CD4-positive, alpha-beta T cell (primary cell): ENCODE measurements at regions not wholly inside any gene's neighbourhood (a gene's known extent, or its start where the extent isn't known, plus 50 kb on each side); places are given as distances from the start of the nearest gene placed in this dataset.
A peak's percentile ranks its signal among the peaks of the same experiment; 100 is the strongest.
"Not testable (repeated sequence)": the region's sequence is repeated elsewhere in the genome, so short reads cannot be mapped to it uniquely, and the experiment has no call there.

ENCODE experiments used
- ATAC-seq: fragments of 200-7000 bp; cut with Tn5 transposase; one replicate; pipeline ENCODE4 v1.10.0; 2022; ENCODE audit warnings: mild to moderate bottlenecking; ENCODE audit not compliant: poor library complexity
- CTCF ChIA-PET: fragments of 350-600 bp; sonication (Branson Sonifier 250); formaldehyde crosslinking; loops from one replicate; lab custom pipeline; 2021; ENCODE audit warnings: antibody characterized with exemption, inconsistent platforms; lab: Charles Lee
- POLR2A ChIA-PET: fragments of 350-600 bp; sonication (Branson Sonifier 250); formaldehyde crosslinking; loops from one replicate; lab custom pipeline; 2021; ENCODE audit warnings: antibody characterized with exemption, inconsistent platforms; lab: Charles Lee
- DNase-seq, 14 experiments: peaks; one replicate each; pipeline ENCODE4 v3.0.0-alpha.2; 2013 to 2020; ENCODE audit warnings: mixed read lengths in 2 of 14
- H3K27ac ChIP-seq, 2 donors: one replicate each; pipeline versions ENCODE4 v1.5.1 to v1.7.0; 2013; ENCODE audit warnings: low read length in 2 of 2, low read depth in 1 of 2, mild to moderate bottlenecking in 1 of 2
- H3K27me3 ChIP-seq, 2 experiments: 1 replicate in 1 of 2; 2 replicates in 1 of 2; pipeline versions ENCODE4 v1.6.1 to v1.7.0; 2013; ENCODE audit warnings: low read length in 2 of 2, control low read depth in 1 of 2, mild to moderate bottlenecking in 1 of 2, moderate library complexity in 1 of 2; ENCODE audit not compliant: insufficient read depth in 2 of 2, control insufficient read depth in 1 of 2
- H3K36me3 ChIP-seq: one replicate; pipeline ENCODE4 v1.6.1; 2013; ENCODE audit warnings: low read length, control low read depth; ENCODE audit not compliant: insufficient read depth
- H3K4me1 ChIP-seq: one replicate; pipeline ENCODE4 v1.6.1; 2013; ENCODE audit warnings: low read length, control low read depth; ENCODE audit not compliant: insufficient read depth
- H3K4me3 ChIP-seq: one replicate; pipeline ENCODE4 v1.5.1; 2013; ENCODE audit warnings: mild to moderate bottlenecking, low read length, moderate library complexity
- H3K9me3 ChIP-seq, 2 experiments: 1 replicate in 1 of 2; 2 replicates in 1 of 2; pipeline versions ENCODE4 v1.6.1 to v1.7.0; 2013; ENCODE audit warnings: low read length in 2 of 2, mild to moderate bottlenecking in 2 of 2, control low read depth in 1 of 2, moderate library complexity in 1 of 2; ENCODE audit not compliant: control insufficient read depth in 1 of 2, insufficient read depth in 1 of 2
- H3K27ac Mint-ChIP-seq: one replicate; pipeline ENCODE4 v1.8.0; 2020; ENCODE audit warnings: mixed read lengths
- H3K27me3 Mint-ChIP-seq: one replicate; pipeline ENCODE4 v1.8.0; 2021; ENCODE audit warnings: mixed read lengths
- H3K36me3 Mint-ChIP-seq: one replicate; pipeline ENCODE4 v1.8.0; 2021; ENCODE audit warnings: low read depth, mixed read lengths
- H3K4me1 Mint-ChIP-seq: one replicate; pipeline ENCODE4 v1.8.0; 2021; ENCODE audit warnings: low read depth, mixed read lengths
- H3K4me3 Mint-ChIP-seq: one replicate; pipeline ENCODE4 v1.8.0; 2020; ENCODE audit warnings: mild to moderate bottlenecking, mixed read lengths
- H3K9me3 Mint-ChIP-seq: one replicate; pipeline ENCODE4 v1.8.0; 2020; ENCODE audit warnings: mixed read lengths
- intact Hi-C, 2 experiments: fragments of 100-400 bp; cut with DNase I in 1 of 2; cut with micrococcal nuclease in 1 of 2; formaldehyde crosslinking; loops; one replicate each; pipeline versions ENCODE4 v1.15.1 to v1.9.0; 2023 to 2025; cut with DNase I, micrococcal nuclease
- TF ChIP-seq, protein P1 (sequence below): fragments of 200-600 bp; IDR thresholded peaks from one replicate; pipeline ENCODE4 v1.8.0; 2022; ENCODE audit warnings: antibody characterized with exemption, mild to moderate bottlenecking

GRCh38 chr15:28789401-28790114, 58.9 kb downstream of the GOLGA6L7 start:
- H3K9me3 Mint-ChIP-seq, H3K9me3 ChIP-seq, H3K27me3 ChIP-seq, H3K27ac Mint-ChIP-seq, POLR2A ChIA-PET, CTCF ChIA-PET, H3K4me1 Mint-ChIP-seq, H3K4me1 ChIP-seq, H3K36me3 Mint-ChIP-seq, H3K4me3 ChIP-seq, H3K36me3 ChIP-seq, H3K27ac ChIP-seq: not testable (repeated sequence)
- DNase-seq: peak in 12 of 14 experiments; percentile 5 to 59 (median 18)
- TF ChIP-seq, protein P1, sequence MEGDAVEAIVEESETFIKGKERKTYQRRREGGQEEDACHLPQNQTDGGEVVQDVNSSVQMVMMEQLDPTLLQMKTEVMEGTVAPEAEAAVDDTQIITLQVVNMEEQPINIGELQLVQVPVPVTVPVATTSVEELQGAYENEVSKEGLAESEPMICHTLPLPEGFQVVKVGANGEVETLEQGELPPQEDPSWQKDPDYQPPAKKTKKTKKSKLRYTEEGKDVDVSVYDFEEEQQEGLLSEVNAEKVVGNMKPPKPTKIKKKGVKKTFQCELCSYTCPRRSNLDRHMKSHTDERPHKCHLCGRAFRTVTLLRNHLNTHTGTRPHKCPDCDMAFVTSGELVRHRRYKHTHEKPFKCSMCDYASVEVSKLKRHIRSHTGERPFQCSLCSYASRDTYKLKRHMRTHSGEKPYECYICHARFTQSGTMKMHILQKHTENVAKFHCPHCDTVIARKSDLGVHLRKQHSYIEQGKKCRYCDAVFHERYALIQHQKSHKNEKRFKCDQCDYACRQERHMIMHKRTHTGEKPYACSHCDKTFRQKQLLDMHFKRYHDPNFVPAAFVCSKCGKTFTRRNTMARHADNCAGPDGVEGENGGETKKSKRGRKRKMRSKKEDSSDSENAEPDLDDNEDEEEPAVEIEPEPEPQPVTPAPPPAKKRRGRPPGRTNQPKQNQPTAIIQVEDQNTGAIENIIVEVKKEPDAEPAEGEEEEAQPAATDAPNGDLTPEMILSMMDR: peak; percentile 44
- ATAC-seq: peak; percentile 76
- Mint-ChIP-seq H3K27me3 (peaks cover 30% of the 10 kb centered on the region), H3K4me3 (peak overlapping the region; percentile 71)
- intact Hi-C loops: loop anchor here (5.0 to 10.0 kb wide), 3 partner anchors 185 to 305 kb away; no protein-coding TSS in a partner anchor

DNA sequence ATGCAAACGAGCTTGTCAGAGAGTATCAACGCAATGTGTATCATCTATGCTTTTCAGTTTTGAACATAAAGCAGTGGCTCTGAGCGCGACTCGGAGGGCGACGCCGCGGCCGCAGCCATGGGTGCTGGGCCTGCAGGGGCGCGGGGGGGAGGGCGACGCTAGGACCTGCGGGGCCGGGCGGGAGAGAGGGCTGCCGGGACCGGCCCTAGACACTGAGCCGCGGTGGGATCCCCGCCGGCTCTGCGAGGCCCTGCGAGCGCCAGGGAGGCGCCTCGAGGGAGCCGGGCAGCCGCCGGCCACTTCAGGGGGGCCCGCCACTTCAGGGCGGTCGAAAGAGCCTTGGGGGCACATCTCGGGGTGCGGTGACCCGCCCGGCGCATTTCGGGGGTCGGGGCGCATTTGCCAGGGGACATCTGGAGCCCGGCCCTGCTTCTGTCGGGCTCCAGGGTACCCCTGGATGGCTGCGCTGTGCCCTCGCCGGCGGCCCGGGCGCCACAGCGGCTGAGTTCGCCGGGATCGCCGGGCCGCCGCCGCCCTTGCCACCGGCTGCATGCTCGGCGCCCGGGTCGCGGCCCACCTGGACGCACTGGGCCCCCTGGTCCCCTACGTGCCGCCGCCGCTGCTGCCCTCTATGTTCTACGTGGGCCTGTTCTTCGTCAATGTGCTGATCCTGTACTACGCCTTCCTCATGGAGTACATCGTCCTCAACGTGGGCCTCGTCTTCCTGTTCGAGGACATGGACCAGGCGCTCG, 59.6 kb downstream of the GOLGA6L7 start:
- H3K9me3 Mint-ChIP-seq, CTCF ChIA-PET, H3K27ac ChIP-seq, H3K36me3 Mint-ChIP-seq, H3K9me3 ChIP-seq, H3K27me3 ChIP-seq, H3K4me3 ChIP-seq, DNase-seq, H3K4me1 Mint-ChIP-seq, POLR2A ChIA-PET, H3K4me1 ChIP-seq, H3K27ac Mint-ChIP-seq, H3K36me3 ChIP-seq: not testable (repeated sequence)
- Mint-ChIP-seq H3K27me3 (peaks cover 30% of the 10 kb centered on the region), H3K4me3 (peak overlapping the region; percentile 75)
- intact Hi-C loops: loop anchor here in 1 of 2 experiments (5.0 to 10.0 kb wide), 2 partner anchors 188 to 306 kb away; no protein-coding TSS in a partner anchor
- ATAC-seq: peak; percentile 39

- H3K27me3 Mint-ChIP-seq: peaks cover 30% of the 10 kb centered on the region
- intact Hi-C loops: loop anchor here in 1 of 2 experiments (5.0 to 10.0 kb wide), 2 partner anchors 189 to 307 kb away; no protein-coding TSS in a partner anchor
Measured at GRCh38 chr15:28788176-28788575, 60.3 kb downstream of the GOLGA6L7 start.

GRCh38 chr15:28786521-28786920, 61.9 kb downstream of the GOLGA6L7 start:
- Histone ChIP-seq H3K27me3 (peaks cover 0 to 4% of the 10 kb centered on the region in 2 experiments), H3K36me3 (no peaks in the 10 kb centered on the region), H3K4me1 (no peaks in the 10 kb centered on the region), H3K27ac (no peak overlapping the region), H3K9me3 (no peaks in the 10 kb centered on the region), H3K4me3 (no peak overlapping the region)
- POLR2A ChIA-PET: no interaction called here
- DNase-seq (no peak), ATAC-seq (no peak)
- Mint-ChIP-seq H3K4me3 (no peak overlapping the region), H3K27ac (no peak overlapping the region), H3K27me3 (peaks cover 20% of the 10 kb centered on the region), H3K9me3 (no peaks in the 10 kb centered on the region), H3K36me3 (no peaks in the 10 kb centered on the region), H3K4me1 (peaks cover 6% of the 10 kb centered on the region)
- CTCF ChIA-PET: no interaction called here
- TF ChIP-seq, protein P1: no peak
- intact Hi-C loops: loop anchor here in 1 of 2 experiments (5.0 to 10.0 kb wide), 2 partner anchors 191 to 308 kb away; no protein-coding TSS in a partner anchor

More at GRCh38 chr15:28788176-28788575, 60.3 kb downstream of the GOLGA6L7 start:
- H3K36me3 ChIP-seq, H3K27ac ChIP-seq, H3K27me3 ChIP-seq, CTCF ChIA-PET, H3K9me3 ChIP-seq, H3K4me3 ChIP-seq, H3K4me1 Mint-ChIP-seq, POLR2A ChIA-PET, DNase-seq, H3K27ac Mint-ChIP-seq, H3K36me3 Mint-ChIP-seq, H3K9me3 Mint-ChIP-seq, H3K4me1 ChIP-seq, ATAC-seq: not testable (repeated sequence)
- H3K4me3 Mint-ChIP-seq: peak overlapping the region; percentile 75

- H3K4me1 ChIP-seq, H3K4me3 Mint-ChIP-seq, H3K4me3 ChIP-seq, POLR2A ChIA-PET, H3K27ac Mint-ChIP-seq, H3K4me1 Mint-ChIP-seq, CTCF ChIA-PET, H3K9me3 ChIP-seq, H3K36me3 Mint-ChIP-seq, H3K9me3 Mint-ChIP-seq, H3K27ac ChIP-seq, H3K36me3 ChIP-seq, ATAC-seq, H3K27me3 ChIP-seq: not testable (repeated sequence)
- peaks cover 17% of the 10 kb centered on the region for H3K27me3 Mint-ChIP-seq
- intact Hi-C loops: loop anchor here in 1 of 2 experiments (5.0 to 10.0 kb wide), 2 partner anchors 193 to 310 kb away; no protein-coding TSS in a partner anchor
- DNase-seq: peak in 1 of 14 experiments; percentile 9
Measured at GRCh38 chr15:28784347-28785163, 63.9 kb downstream of the GOLGA6L7 start.
